ENCODE measurements at regions not wholly inside any gene's neighbourhood (a gene's known extent, or its start where the extent isn't known, plus 50 kb on each side); places are given as distances from the start of the nearest gene placed in this dataset.

DNA sequence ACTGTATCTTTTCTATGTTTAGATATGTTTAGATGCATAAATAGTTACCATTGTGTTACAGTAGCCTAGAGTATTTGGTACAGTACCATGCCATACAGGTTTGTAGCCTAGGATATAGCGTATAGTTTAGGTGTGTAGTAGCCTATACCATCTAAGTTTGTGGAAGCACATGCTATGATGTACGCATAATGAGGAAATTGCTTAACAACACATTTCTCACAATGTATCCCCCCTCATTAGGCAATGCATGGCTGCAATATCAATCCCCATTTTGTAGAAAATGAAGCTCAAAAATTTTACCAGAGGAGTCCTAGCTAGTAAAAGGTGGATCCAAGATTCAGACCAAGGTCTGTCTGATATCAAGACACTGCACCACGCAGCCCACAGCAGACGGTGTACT, 376.4 kb upstream of the NFE2L3 start:
- TF ChIP-seq POLR2A (IDR thresholded peaks at IDR 0.05), result no peak
- TF ChIP-seq, protein P1, sequence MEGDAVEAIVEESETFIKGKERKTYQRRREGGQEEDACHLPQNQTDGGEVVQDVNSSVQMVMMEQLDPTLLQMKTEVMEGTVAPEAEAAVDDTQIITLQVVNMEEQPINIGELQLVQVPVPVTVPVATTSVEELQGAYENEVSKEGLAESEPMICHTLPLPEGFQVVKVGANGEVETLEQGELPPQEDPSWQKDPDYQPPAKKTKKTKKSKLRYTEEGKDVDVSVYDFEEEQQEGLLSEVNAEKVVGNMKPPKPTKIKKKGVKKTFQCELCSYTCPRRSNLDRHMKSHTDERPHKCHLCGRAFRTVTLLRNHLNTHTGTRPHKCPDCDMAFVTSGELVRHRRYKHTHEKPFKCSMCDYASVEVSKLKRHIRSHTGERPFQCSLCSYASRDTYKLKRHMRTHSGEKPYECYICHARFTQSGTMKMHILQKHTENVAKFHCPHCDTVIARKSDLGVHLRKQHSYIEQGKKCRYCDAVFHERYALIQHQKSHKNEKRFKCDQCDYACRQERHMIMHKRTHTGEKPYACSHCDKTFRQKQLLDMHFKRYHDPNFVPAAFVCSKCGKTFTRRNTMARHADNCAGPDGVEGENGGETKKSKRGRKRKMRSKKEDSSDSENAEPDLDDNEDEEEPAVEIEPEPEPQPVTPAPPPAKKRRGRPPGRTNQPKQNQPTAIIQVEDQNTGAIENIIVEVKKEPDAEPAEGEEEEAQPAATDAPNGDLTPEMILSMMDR (IDR thresholded peaks at IDR 0.05), result no peak

Measured in Peyer's patch (tissue), 4 donors.